NB4 (cell line): ENCODE measurements at regions not wholly inside any gene's neighbourhood (a gene's known extent, or its start where the extent isn't known, plus 50 kb on each side); places are given as distances from the start of the nearest gene placed in this dataset.
A peak's percentile ranks its signal among the peaks of the same experiment; 100 is the strongest.
"Not testable (repeated sequence)": the region's sequence is repeated elsewhere in the genome, so short reads cannot be mapped to it uniquely, and the experiment has no call there.

ENCODE experiments used
- DNase-seq: peaks from one replicate; pipeline ENCODE4 v3.0.0; 2010; ENCODE audit warnings: low read depth
- H3K4me3 ChIP-seq: one replicate; pipeline ENCODE4 v1.5.1; 2011; ENCODE audit warnings: mild to moderate bottlenecking, low read depth, low read length, moderate library complexity
- CTCF ChIP-seq: IDR thresholded peaks from one replicate; pipeline ENCODE4 v1.5.1; 2012; ENCODE audit warnings: low read depth, low read length
- MAX ChIP-seq: IDR thresholded peaks from 2 replicates; pipeline ENCODE4 v1.6.1; 2011; ENCODE audit warnings: low read depth, low read length
- MYC ChIP-seq: IDR thresholded peaks from 2 replicates; pipeline ENCODE4 v1.6.1; 2011; ENCODE audit warnings: low read depth, low read length
- POLR2A ChIP-seq: IDR thresholded peaks from 2 replicates; pipeline ENCODE4 v1.6.1; 2011; ENCODE audit warnings: mild to moderate bottlenecking; ENCODE audit not compliant: insufficient read length; ENCODE audit errors: extremely low read depth

- no peak overlapping the region for H3K4me3 ChIP-seq
- TF ChIP-seq MAX (no peak), POLR2A (no peak), MYC (no peak), CTCF (no peak)
- DNase-seq, result no peak
These were observed 303.8 kb downstream of the COL12A1 start for GRCh38 chr6:74902089-74902488.

- no peak overlapping the region for H3K4me3 ChIP-seq
- TF ChIP-seq POLR2A (no peak), CTCF (no peak), MAX (no peak), MYC (no peak)
- no peak for DNase-seq
These were observed 304.3 kb downstream of the COL12A1 start for GRCh38 chr6:74901576-74901975.

- TF ChIP-seq CTCF, result peak; percentile 17
- no peak for TF ChIP-seq MYC
- no peak overlapping the region for H3K4me3 ChIP-seq
- peak; percentile 18 for DNase-seq
These were observed 306.4 kb downstream of the COL12A1 start for GRCh38 chr6:74899416-74899815.

- no peak for TF ChIP-seq POLR2A
- no peak for TF ChIP-seq MAX
- no peak for TF ChIP-seq MYC
- TF ChIP-seq CTCF, result no peak
- DNase-seq, result no peak
- H3K4me3 ChIP-seq, result no peak overlapping the region
These were observed 313.8 kb downstream of the COL12A1 start for GRCh38 chr6:74892091-74892490.

- no peak overlapping the region for H3K4me3 ChIP-seq
- no peak for DNase-seq
- TF ChIP-seq MAX (no peak), CTCF (no peak), MYC (no peak), POLR2A (no peak)
These were observed 314.5 kb downstream of the COL12A1 start for GRCh38 chr6:74891349-74891831.

GRCh38 chr6:74889635-74890034 is 316.2 kb downstream of the COL12A1 start:
- no peak overlapping the region for H3K4me3 ChIP-seq
- no peak for DNase-seq
- TF ChIP-seq POLR2A, result no peak
- TF ChIP-seq MAX, result no peak
- TF ChIP-seq CTCF, result no peak
- TF ChIP-seq MYC, result no peak

GRCh38 chr6:74888741-74889140 is 317.1 kb downstream of the COL12A1 start:
- not testable (repeated sequence) for H3K4me3 ChIP-seq, DNase-seq
